NCI-H2171 (cell line): ENCODE measurements at regions not wholly inside any gene's neighbourhood (a gene's known extent, or its start where the extent isn't known, plus 50 kb on each side); places are given as distances from the start of the nearest gene placed in this dataset.

Experiments
- DNase-seq: peaks from one replicate; lab custom pipeline; 2025; lab: John Stamatoyannopoulos, UW

- DNase-seq = no peak
These were observed 408.9 kb downstream of the PLCL1 start for GRCh38 chr2:198213253-198213652.

- DNase-seq = no peak
These were observed 407.3 kb downstream of the PLCL1 start for GRCh38 chr2:198211706-198212105.

- DNase-seq = no peak
These were observed 399.1 kb downstream of the PLCL1 start for GRCh38 chr2:198203336-198204069.
